ENCODE measurements at regions not wholly inside any gene's neighbourhood (a gene's known extent, or its start where the extent isn't known, plus 50 kb on each side); places are given as distances from the start of the nearest gene placed in this dataset.

- TF ChIP-seq CTCF (conservative IDR thresholded peaks at IDR 0.05): no peak
- no peaks in the 10 kb centered on the region for H3K36me3 Mint-ChIP-seq
- H3K4me1 Mint-ChIP-seq (ENCODE audit: unreplicated experiment): peaks cover 30% of the 10 kb centered on the region
- no peaks in the 10 kb centered on the region for H3K9me3 Mint-ChIP-seq
- no peak overlapping the region for H3K4me3 Mint-ChIP-seq
- DNase-seq (ENCODE audit: extremely low spot score, unreplicated experiment): no peak
- no peak overlapping the region for H3K27ac Mint-ChIP-seq
- peaks cover 9% of the 10 kb centered on the region for H3K27me3 Mint-ChIP-seq
Observed at GRCh38 chr15:93359425-93360131, 270.6 kb upstream of the RGMA start.

- no peak overlapping the region for H3K27ac Mint-ChIP-seq
- no peak for TF ChIP-seq CTCF (conservative IDR thresholded peaks at IDR 0.05)
- no peaks in the 10 kb centered on the region for H3K9me3 Mint-ChIP-seq
Observed at GRCh38 chr15:93359060-93359408, 270.0 kb upstream of the RGMA start.

GRCh38 chr15:93358166-93359059 is 269.4 kb upstream of the RGMA start:
- Mint-ChIP-seq H3K36me3 (no peaks in the 10 kb centered on the region), H3K4me1 (ENCODE audit: unreplicated experiment) (peaks cover 30% of the 10 kb centered on the region), H3K9me3 (no peaks in the 10 kb centered on the region), H3K27me3 (peaks cover 9% of the 10 kb centered on the region), H3K4me3 (no peak overlapping the region), H3K27ac (no peak overlapping the region)
- TF ChIP-seq CTCF (conservative IDR thresholded peaks at IDR 0.05): no peak
- DNase-seq (ENCODE audit: extremely low spot score, unreplicated experiment): no peak

More at GRCh38 chr15:93359060-93359408, 270.0 kb upstream of the RGMA start:
- no peak overlapping the region for H3K4me3 Mint-ChIP-seq
- peaks cover 9% of the 10 kb centered on the region for H3K27me3 Mint-ChIP-seq
- DNase-seq (ENCODE audit: extremely low spot score, unreplicated experiment): no peak
- H3K4me1 Mint-ChIP-seq (ENCODE audit: unreplicated experiment): peaks cover 30% of the 10 kb centered on the region
- no peaks in the 10 kb centered on the region for H3K36me3 Mint-ChIP-seq

GRCh38 chr15:93348711-93349545 is 259.9 kb upstream of the RGMA start:
- Mint-ChIP-seq H3K4me1 (ENCODE audit: unreplicated experiment) (peaks cover 19% of the 10 kb centered on the region), H3K27ac (no peak overlapping the region), H3K4me3 (no peak overlapping the region), H3K36me3 (no peaks in the 10 kb centered on the region), H3K9me3 (no peaks in the 10 kb centered on the region), H3K27me3 (peaks cover 8% of the 10 kb centered on the region)
- no peak for DNase-seq (ENCODE audit: extremely low spot score, unreplicated experiment)
- TF ChIP-seq CTCF (conservative IDR thresholded peaks at IDR 0.05): no peak

GRCh38 chr15:93347986-93348385 is 259.0 kb upstream of the RGMA start:
- peaks cover 8% of the 10 kb centered on the region for H3K27me3 Mint-ChIP-seq
- no peaks in the 10 kb centered on the region for H3K36me3 Mint-ChIP-seq
- no peak overlapping the region for H3K4me3 Mint-ChIP-seq
- no peak for TF ChIP-seq CTCF (conservative IDR thresholded peaks at IDR 0.05)
- H3K4me1 Mint-ChIP-seq (ENCODE audit: unreplicated experiment): peaks cover 19% of the 10 kb centered on the region
- no peak overlapping the region for H3K27ac Mint-ChIP-seq
- DNase-seq (ENCODE audit: extremely low spot score, unreplicated experiment): no peak
- no peaks in the 10 kb centered on the region for H3K9me3 Mint-ChIP-seq
